GM23248 (cell line): ENCODE measurements at regions not wholly inside any gene's neighbourhood (a gene's known extent, or its start where the extent isn't known, plus 50 kb on each side); places are given as distances from the start of the nearest gene placed in this dataset.
"Not testable (repeated sequence)": the region's sequence is repeated elsewhere in the genome, so short reads cannot be mapped to it uniquely, and the experiment has no call there.

Source experiments
- DNase-seq: peaks from one replicate; pipeline ENCODE4 v3.0.0-alpha.2; 2015
- H2AFZ ChIP-seq: fragments of 200-600 bp; sonication (generic); 2 replicates; pipeline ENCODE4 v1.6.1; 2016; ENCODE audit warnings: antibody characterized with exemption
- H3F3A ChIP-seq: fragments of 200-600 bp; sonication (generic); 2 replicates; pipeline ENCODE4 v1.6.1; 2016; ENCODE audit warnings: mild to moderate bottlenecking, antibody characterized with exemption, mixed run types; ENCODE audit not compliant: insufficient read depth
- H3K27ac ChIP-seq: fragments of 200-600 bp; sonication (generic); 2 replicates; pipeline ENCODE4 v1.5.1; 2016; ENCODE audit warnings: mild to moderate bottlenecking
- H3K27me3 ChIP-seq: fragments of 200-600 bp; sonication (generic); replicated peaks from 2 replicates; pipeline ENCODE4 v1.6.1; 2016; ENCODE audit warnings: mild to moderate bottlenecking; ENCODE audit not compliant: insufficient read depth
- H3K36me3 ChIP-seq: fragments of 200-600 bp; sonication (generic); 2 replicates; pipeline ENCODE4 v1.6.1; 2016; ENCODE audit warnings: low read depth, mild to moderate bottlenecking
- H3K4me1 ChIP-seq: fragments of 200-600 bp; sonication (generic); 2 replicates; pipeline ENCODE4 v1.6.1; 2016; ENCODE audit warnings: mild to moderate bottlenecking; ENCODE audit not compliant: insufficient read depth
- H3K4me2 ChIP-seq: fragments of 200-600 bp; sonication (generic); one replicate; pipeline ENCODE4 v1.6.1; 2016; ENCODE audit warnings: mild to moderate bottlenecking; ENCODE audit not compliant: unreplicated experiment
- H3K4me3 ChIP-seq: fragments of 200-600 bp; sonication (generic); 2 replicates; pipeline ENCODE4 v1.5.1; 2016; ENCODE audit warnings: mild to moderate bottlenecking
- H3K79me2 ChIP-seq: fragments of 200-600 bp; sonication (generic); 2 replicates; pipeline ENCODE4 v1.6.1; 2016; ENCODE audit warnings: mild to moderate bottlenecking; ENCODE audit not compliant: insufficient read depth
- H3K9ac ChIP-seq: fragments of 200-600 bp; sonication (generic); 2 replicates; pipeline ENCODE4 v1.6.1; 2016; ENCODE audit warnings: mild to moderate bottlenecking
- H3K9me2 ChIP-seq: fragments of 200-600 bp; sonication (generic); 2 replicates; pipeline ENCODE4 v1.6.1; 2016; ENCODE audit warnings: mixed run types, mild to moderate bottlenecking, moderate library complexity; ENCODE audit not compliant: insufficient read depth
- H3K9me3 ChIP-seq: fragments of 200-600 bp; sonication (generic); one replicate; pipeline ENCODE4 v1.6.1; 2017; ENCODE audit warnings: low read depth
- H4K20me1 ChIP-seq: fragments of 200-600 bp; sonication (generic); 2 replicates; pipeline ENCODE4 v1.6.0; 2016; ENCODE audit not compliant: insufficient read depth
- EZH2 ChIP-seq: fragments of 200-600 bp; sonication (generic); IDR thresholded peaks from 2 replicates; pipeline ENCODE4 v1.6.1; 2018; ENCODE audit warnings: antibody characterized with exemption, mild to moderate bottlenecking; ENCODE audit not compliant: insufficient read depth, poor library complexity, severe bottlenecking
- EZH2phosphoT487 ChIP-seq: fragments of 200-600 bp; sonication (generic); IDR thresholded peaks from 2 replicates; pipeline ENCODE4 v1.6.1; 2018; ENCODE audit warnings: antibody characterized with exemption, moderate library complexity, mild to moderate bottlenecking, low read depth; ENCODE audit not compliant: insufficient read depth
- WGBS, 2 experiments: methylation state at CpG; one replicate each; pipeline ENCODE4 v1.1.6; 2015 to 2017; ENCODE audit warnings: low lambda C conversion rate in 2 of 2, low coverage in 1 of 2; ENCODE audit errors: missing lambda C conversion rate in 2 of 2; 5-methylcytosine and 5-hydroxymethylcytosine counted together
- in situ Hi-C: fragments of 300-500 bp; cut with MboI; formaldehyde crosslinking; loops from 2 replicates; pipeline ENCODE4 v1.15.0; 2020

DNA sequence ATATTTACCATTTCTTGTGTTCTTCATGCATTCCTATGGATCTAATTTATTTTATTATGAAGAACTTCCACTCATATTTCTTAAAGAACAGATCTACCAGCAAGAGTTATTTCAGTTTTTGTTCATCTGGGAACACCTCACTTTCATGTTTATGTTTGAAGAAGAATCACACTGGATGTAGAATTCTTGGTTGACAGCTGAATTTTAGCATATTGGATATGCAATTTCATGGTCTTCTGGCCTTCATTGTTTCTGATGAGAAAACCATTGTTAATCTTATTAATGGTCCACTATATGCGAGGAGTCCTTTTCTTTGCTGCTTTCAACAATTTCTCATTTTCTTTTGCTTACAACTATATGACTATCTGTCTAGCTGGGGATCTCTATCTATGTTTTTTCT is 189.2 kb downstream of the UXS1 start:
- H3K4me1 ChIP-seq, result no peaks in the 10 kb centered on the region
- no peak overlapping the region for H3K4me3 ChIP-seq
- in situ Hi-C loops, result no loop called here
- no peaks in the 10 kb centered on the region for H3K79me2 ChIP-seq
- H3K27ac ChIP-seq, result no peak overlapping the region
- no peaks in the 10 kb centered on the region for H3F3A ChIP-seq
- TF ChIP-seq EZH2phosphoT487, result no peak
- no peak overlapping the region for H3K9ac ChIP-seq
- H3K36me3 ChIP-seq, result no peaks in the 10 kb centered on the region
- H3K4me2 ChIP-seq, result no peak overlapping the region
- no peaks in the 10 kb centered on the region for H3K9me3 ChIP-seq
- no peaks in the 10 kb centered on the region for H3K9me2 ChIP-seq
- no peak for DNase-seq
- WGBS, 2 experiments, result 47 to 57% methylated on average over 1 of the region's 1 CpG
- H2AFZ ChIP-seq, result no peak overlapping the region
- no peaks in the 10 kb centered on the region for H4K20me1 ChIP-seq
- no peaks in the 10 kb centered on the region for H3K27me3 ChIP-seq

DNA sequence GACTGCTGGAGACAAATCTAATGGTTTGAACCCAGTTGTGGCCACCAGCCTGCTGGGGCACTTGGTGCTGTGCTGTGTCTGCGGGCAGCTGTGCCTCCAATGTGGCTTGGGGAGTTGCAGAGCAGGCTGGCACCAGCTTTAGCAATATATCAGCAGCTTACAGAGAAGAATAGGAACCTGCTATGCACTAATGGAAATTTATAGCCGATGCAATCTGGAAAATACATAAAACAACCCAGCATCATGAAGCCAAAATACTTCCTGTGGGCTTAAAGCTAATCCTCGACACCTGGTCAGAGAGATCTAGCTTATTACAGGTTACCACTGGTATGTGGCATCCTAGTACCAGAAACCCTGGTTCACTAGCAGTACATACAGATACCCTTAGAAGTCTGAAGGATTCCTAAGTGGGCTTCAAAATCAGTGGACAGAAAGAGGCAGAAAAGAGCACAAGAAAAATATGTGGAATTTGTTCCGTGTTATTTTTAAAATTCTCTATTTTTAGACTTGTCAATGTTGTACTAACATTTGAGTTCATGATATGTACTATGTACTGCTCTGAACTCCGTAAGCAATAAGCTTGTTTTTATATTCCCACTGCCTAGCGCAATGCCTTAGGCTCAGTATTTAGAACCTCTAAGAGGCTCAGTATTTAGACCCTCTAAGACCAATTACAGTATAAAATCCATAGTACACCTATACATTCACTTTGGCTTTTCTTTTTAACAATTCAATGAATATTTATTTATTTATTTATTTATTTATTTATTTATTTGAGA is 194.7 kb downstream of the UXS1 start:
- H2AFZ ChIP-seq, result no peak overlapping the region
- no peaks in the 10 kb centered on the region for H3K27me3 ChIP-seq
- H3K4me1 ChIP-seq, result no peaks in the 10 kb centered on the region
- H3K27ac ChIP-seq, result no peak overlapping the region
- H3K36me3 ChIP-seq, result no peaks in the 10 kb centered on the region
- DNase-seq, result no peak
- WGBS, 2 experiments, result 31 to 34% methylated on average over 6 of the region's 6 CpGs
- no peaks in the 10 kb centered on the region for H3K9me3 ChIP-seq
- TF ChIP-seq EZH2phosphoT487 (no peak), EZH2 (no peak)
- H3K4me3 ChIP-seq, result no peak overlapping the region
- no peak overlapping the region for H3K9ac ChIP-seq
- H3K9me2 ChIP-seq, result no peaks in the 10 kb centered on the region
- H3K4me2 ChIP-seq, result no peak overlapping the region
- in situ Hi-C loops, result no loop called here
- no peaks in the 10 kb centered on the region for H3K79me2 ChIP-seq
- H4K20me1 ChIP-seq, result no peaks in the 10 kb centered on the region
- H3F3A ChIP-seq, result no peaks in the 10 kb centered on the region

DNA sequence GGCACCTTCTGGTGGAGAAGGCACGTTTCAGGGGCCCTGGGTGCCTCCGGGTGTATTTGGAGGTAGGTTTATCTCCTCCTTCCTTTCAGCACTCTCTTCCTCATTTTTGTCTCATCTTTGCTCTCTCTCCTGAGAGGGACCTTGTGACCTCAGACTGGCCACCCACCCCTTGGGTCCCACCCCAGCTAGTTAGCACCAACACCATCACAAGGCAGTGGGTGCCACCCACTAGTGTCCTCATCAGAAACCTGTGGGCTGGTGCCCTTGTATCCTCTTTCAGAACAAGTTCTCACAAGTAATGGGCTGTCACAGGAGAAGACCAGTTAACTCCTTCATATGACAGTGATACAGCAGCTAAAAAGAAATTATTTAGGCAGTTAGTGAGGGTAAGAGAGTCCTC is 196.4 kb downstream of the UXS1 start:
- no peak overlapping the region for H3K9ac ChIP-seq
- TF ChIP-seq EZH2phosphoT487 (no peak), EZH2 (no peak)
- no peak overlapping the region for H3K4me3 ChIP-seq
- DNase-seq, result no peak
- H3K79me2 ChIP-seq, result no peaks in the 10 kb centered on the region
- in situ Hi-C loops, result no loop called here
- H4K20me1 ChIP-seq, result no peaks in the 10 kb centered on the region
- no peaks in the 10 kb centered on the region for H3K36me3 ChIP-seq
- WGBS, 2 experiments, result 39 to 55% methylated on average over 2 of the region's 2 CpGs
- H2AFZ ChIP-seq, result no peak overlapping the region
- no peak overlapping the region for H3K4me2 ChIP-seq
- H3F3A ChIP-seq, result no peaks in the 10 kb centered on the region
- H3K27me3 ChIP-seq, result no peaks in the 10 kb centered on the region
- no peak overlapping the region for H3K27ac ChIP-seq
- H3K4me1 ChIP-seq, result no peaks in the 10 kb centered on the region
- no peaks in the 10 kb centered on the region for H3K9me2 ChIP-seq
- H3K9me3 ChIP-seq, result no peaks in the 10 kb centered on the region

DNA sequence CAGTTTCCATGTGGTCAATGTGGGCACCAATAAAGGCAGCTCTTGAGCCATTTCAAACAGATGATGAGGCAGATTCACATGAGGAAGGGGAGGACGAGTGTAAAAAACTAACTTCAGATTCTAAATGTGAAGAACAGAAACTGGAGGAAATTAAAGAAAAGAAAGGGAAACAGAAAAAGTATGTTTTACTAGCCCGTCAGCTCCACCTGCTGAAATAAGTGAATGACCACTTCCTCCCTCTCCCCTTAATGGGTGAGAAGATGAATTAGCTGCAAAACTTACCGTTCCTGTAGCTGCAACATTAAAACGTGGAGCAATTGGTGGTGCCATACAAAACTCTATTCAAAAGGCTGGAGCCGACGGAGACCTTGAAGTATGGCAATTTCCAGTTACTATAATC is 203.5 kb downstream of the UXS1 start:
- Histone ChIP-seq H4K20me1 (no peaks in the 10 kb centered on the region), H3K9ac (no peak overlapping the region), H3K27me3 (0 out of 2 replicates have a peak, but pooled peaks cover 5% of the 10 kb centered on the region), H3K4me3 (no peak overlapping the region), H3K36me3 (no peaks in the 10 kb centered on the region), H3K4me2 (no peak overlapping the region), H3K27ac (no peak overlapping the region), H3F3A (no peaks in the 10 kb centered on the region), H3K9me2 (no peaks in the 10 kb centered on the region), H3K79me2 (no peaks in the 10 kb centered on the region), H3K9me3 (no peaks in the 10 kb centered on the region), H3K4me1 (no peaks in the 10 kb centered on the region), H2AFZ (no peak overlapping the region)
- DNase-seq, result no peak
- WGBS, 2 experiments, result 50 to 57% methylated on average over 6 of the region's 6 CpGs
- TF ChIP-seq EZH2phosphoT487 (no peak), EZH2 (no peak)
- in situ Hi-C loops, result no loop called here

DNA sequence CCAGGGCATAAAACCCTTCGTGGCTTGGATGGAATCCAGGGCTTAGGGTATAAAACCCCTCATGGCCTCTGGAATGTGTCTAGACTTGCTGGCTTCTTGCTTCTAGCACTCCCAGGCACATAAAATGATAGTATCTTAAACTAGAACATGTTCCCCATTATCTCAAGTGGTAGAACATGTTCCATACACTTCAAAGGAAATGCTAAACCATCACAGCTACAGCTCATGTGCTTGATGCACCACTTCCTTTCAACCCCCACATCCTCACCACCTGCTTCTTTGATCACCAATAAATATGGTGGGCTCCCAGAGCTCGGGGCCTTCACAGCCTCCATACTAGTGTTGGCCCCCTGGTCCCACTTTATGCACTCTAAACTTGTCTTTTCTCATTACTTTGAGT is 204.3 kb downstream of the UXS1 start:
- H3K4me1 ChIP-seq, DNase-seq, in situ Hi-C loops, H3K9me2 ChIP-seq, H3F3A ChIP-seq, H4K20me1 ChIP-seq, H3K27ac ChIP-seq, H3K4me3 ChIP-seq, H3K36me3 ChIP-seq, H3K27me3 ChIP-seq, H2AFZ ChIP-seq, H3K79me2 ChIP-seq, H3K4me2 ChIP-seq, H3K9me3 ChIP-seq, H3K9ac ChIP-seq: not testable (repeated sequence)
- 0 to 4% methylated on average over 2 of the region's 2 CpGs for WGBS, 2 experiments
